Mesodermal cell (in vitro differentiated cells): ENCODE measurements at regions not wholly inside any gene's neighbourhood (a gene's known extent, or its start where the extent isn't known, plus 50 kb on each side); places are given as distances from the start of the nearest gene placed in this dataset.

Experiments
- H3K27ac ChIP-seq: 2 replicates; pipeline ENCODE4 v1.7.0; 2013; ENCODE audit warnings: mild to moderate bottlenecking, low read depth, low read length, moderate library complexity; ENCODE audit not compliant: severe bottlenecking
- H3K36me3 ChIP-seq: 2 replicates; pipeline ENCODE4 v1.7.1; 2013; ENCODE audit warnings: mild to moderate bottlenecking, low read length, moderate library complexity; ENCODE audit not compliant: control insufficient read depth, insufficient read depth
- H3K4me1 ChIP-seq: one replicate; pipeline ENCODE4 v1.7.1; 2013; ENCODE audit warnings: mild to moderate bottlenecking, low read length; ENCODE audit not compliant: insufficient read depth, control insufficient read depth, poor library complexity, severe bottlenecking
- H3K4me3 ChIP-seq: 2 replicates; pipeline ENCODE4 v1.7.0; 2013; ENCODE audit warnings: low read length, control low read depth, mild to moderate bottlenecking; ENCODE audit not compliant: insufficient read depth, poor library complexity, severe bottlenecking; ENCODE audit errors: extremely low read depth
- H3K9me3 ChIP-seq: 2 replicates; pipeline ENCODE4 v1.7.1; 2013; ENCODE audit warnings: mild to moderate bottlenecking, low read length, moderate library complexity; ENCODE audit not compliant: control insufficient read depth
- WGBS, 2 experiments: methylation state at CpG; one replicate each; pipeline ENCODE4 v1.1.5; 2013; ENCODE audit warnings: missing lambda C conversion rate in 2 of 2; ENCODE audit not compliant: insufficient coverage in 2 of 2; 5-methylcytosine and 5-hydroxymethylcytosine counted together

DNA sequence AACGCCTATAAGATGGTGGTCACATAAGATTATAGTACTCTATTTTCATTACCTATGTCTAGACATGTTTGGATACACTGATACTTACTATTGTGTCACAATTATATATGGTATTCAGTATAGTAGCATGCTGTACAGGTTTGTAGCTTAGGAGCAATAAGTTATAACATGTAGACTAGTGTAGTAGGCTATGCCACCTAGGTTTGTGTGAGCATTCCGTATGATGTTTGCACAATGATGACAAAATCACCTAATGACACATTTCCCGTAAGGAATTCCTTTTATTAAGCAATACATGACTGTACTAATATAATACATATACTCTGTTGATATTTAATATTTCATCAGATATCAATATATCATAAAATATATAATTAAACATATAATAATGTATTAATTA, 540.7 kb downstream of the BMP2 start:
- H3K27ac ChIP-seq = no peak overlapping the region
- no peaks in the 10 kb centered on the region for H3K36me3 ChIP-seq
- H3K4me3 ChIP-seq = no peak overlapping the region
- H3K9me3 ChIP-seq = no peaks in the 10 kb centered on the region
- WGBS, 2 experiments = no CpG with 5 or more reads among the region's 3 CpGs
- no peaks in the 10 kb centered on the region for H3K4me1 ChIP-seq

DNA sequence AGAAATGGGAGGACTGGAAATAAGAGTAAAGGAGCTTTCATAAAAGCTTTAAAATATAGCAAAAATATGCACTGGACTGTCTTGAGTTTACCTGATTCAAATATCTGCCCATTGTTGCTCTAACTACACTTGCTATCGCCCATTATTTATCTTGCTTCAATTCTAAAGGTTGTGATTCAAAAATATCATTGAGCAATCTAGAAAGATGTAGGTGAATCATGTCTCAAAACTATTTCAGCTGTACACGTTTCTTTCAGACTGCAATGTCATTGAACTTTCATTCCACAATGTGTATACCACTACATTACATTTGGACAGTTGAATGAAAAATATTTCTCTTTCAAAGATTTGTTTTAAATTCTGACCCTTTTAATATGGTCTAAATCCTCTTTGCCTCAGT, 545.6 kb downstream of the BMP2 start:
- no peaks in the 10 kb centered on the region for H3K9me3 ChIP-seq
- H3K27ac ChIP-seq = no peak overlapping the region
- no peaks in the 10 kb centered on the region for H3K36me3 ChIP-seq
- no CpG with 5 or more reads among the region's 2 CpGs for WGBS, 2 experiments
- no peaks in the 10 kb centered on the region for H3K4me1 ChIP-seq
- no peak overlapping the region for H3K4me3 ChIP-seq

GRCh38 chr20:7323957-7324356, 556.5 kb downstream of the BMP2 start:
- H3K27ac ChIP-seq = no peak overlapping the region
- WGBS, 2 experiments = 84 to 93% methylated on average over 4 of the region's 5 CpGs
- no peaks in the 10 kb centered on the region for H3K9me3 ChIP-seq
- no peak overlapping the region for H3K4me3 ChIP-seq
- H3K4me1 ChIP-seq = no peaks in the 10 kb centered on the region
- no peaks in the 10 kb centered on the region for H3K36me3 ChIP-seq

GRCh38 chr20:7327810-7328209, 560.3 kb downstream of the BMP2 start:
- no peaks in the 10 kb centered on the region for H3K9me3 ChIP-seq
- H3K4me3 ChIP-seq = no peak overlapping the region
- no peaks in the 10 kb centered on the region for H3K36me3 ChIP-seq
- no peak overlapping the region for H3K27ac ChIP-seq
- no peaks in the 10 kb centered on the region for H3K4me1 ChIP-seq

- Histone ChIP-seq H3K36me3 (no peaks in the 10 kb centered on the region), H3K4me3 (no peak overlapping the region), H3K4me1 (no peaks in the 10 kb centered on the region), H3K27ac (no peak overlapping the region), H3K9me3 (no peaks in the 10 kb centered on the region)
- WGBS, 2 experiments = 33 to 90% methylated on average over 2 of the region's 4 CpGs
Observed at GRCh38 chr20:7330850-7331249, 563.4 kb downstream of the BMP2 start.

- WGBS, 2 experiments = 56 to 60% methylated on average over 1 of the region's 1 CpG
- H3K4me3 ChIP-seq = no peak overlapping the region
- H3K4me1 ChIP-seq = no peaks in the 10 kb centered on the region
- no peak overlapping the region for H3K27ac ChIP-seq
- no peaks in the 10 kb centered on the region for H3K36me3 ChIP-seq
- H3K9me3 ChIP-seq = no peaks in the 10 kb centered on the region
Observed at GRCh38 chr20:7332169-7332568, 564.7 kb downstream of the BMP2 start.

DNA sequence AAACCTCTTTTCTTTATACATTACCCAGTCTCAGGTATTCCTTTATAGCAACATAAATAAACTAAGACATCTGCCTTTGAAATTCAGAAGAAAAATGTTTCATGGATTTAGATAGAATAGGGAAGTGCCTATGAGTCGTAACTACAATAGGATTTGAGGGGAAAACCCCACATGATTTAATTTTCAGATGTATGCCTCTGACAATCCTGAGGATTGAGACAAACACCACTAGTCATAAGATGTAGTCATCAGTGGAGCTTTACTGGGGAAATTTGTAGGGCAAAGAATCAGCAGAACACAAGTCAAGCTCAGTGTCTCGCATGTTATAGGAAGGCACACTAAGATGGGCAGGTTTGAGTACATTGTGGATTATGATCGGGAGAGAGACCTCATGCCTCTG, 566.4 kb downstream of the BMP2 start:
- Histone ChIP-seq H3K9me3 (no peaks in the 10 kb centered on the region), H3K4me3 (no peak overlapping the region), H3K36me3 (no peaks in the 10 kb centered on the region), H3K4me1 (no peaks in the 10 kb centered on the region), H3K27ac (no peak overlapping the region)
- WGBS, 2 experiments = 80 to 91% methylated on average over 1 to 3 of the region's 3 CpGs

DNA sequence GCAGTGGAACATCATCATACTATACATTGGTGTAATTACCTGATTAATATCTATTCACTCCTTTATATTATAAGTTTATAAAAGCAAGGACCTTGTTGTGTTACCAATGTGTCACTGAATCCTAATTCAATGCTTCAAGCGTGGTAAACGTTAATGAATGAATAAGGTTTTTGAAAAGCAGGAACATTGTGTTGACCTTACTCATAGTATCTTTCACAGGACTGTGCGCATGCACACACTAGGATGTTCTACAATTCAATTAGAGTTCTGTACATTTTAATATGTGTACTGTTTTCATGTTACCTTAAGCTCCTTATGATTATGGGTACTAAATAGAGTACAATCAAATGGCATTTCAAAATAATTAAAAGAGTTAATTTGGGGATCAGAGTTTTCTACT, 578.5 kb downstream of the BMP2 start:
- 80% methylated on average over 1 of the region's 3 CpGs; no CpG with 5 or more reads in 1 of the 2 experiments for WGBS, 2 experiments
- no peaks in the 10 kb centered on the region for H3K4me1 ChIP-seq
- no peaks in the 10 kb centered on the region for H3K9me3 ChIP-seq
- no peak overlapping the region for H3K4me3 ChIP-seq
- no peak overlapping the region for H3K27ac ChIP-seq
- no peaks in the 10 kb centered on the region for H3K36me3 ChIP-seq

DNA sequence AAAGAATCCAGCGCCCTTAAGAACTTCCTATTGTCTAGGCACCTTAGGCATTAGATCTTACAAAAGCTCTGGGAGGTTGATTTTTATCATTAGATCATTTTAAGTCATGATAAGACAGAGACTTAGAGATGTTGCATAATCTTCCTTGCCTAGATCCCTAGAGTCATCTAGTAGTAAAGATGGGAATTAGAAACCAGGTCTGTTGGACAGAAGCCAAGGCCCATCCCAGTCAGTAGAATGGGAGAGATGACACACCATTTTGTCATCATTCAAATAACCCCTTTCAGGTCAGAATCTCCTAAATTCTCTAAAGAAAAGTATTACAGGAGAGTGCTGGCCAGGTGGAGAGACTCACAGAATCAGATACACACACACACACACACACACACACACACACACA, 579.1 kb downstream of the BMP2 start:
- Histone ChIP-seq H3K36me3 (no peaks in the 10 kb centered on the region), H3K27ac (no peak overlapping the region), H3K4me1 (no peaks in the 10 kb centered on the region), H3K4me3 (no peak overlapping the region), H3K9me3 (no peaks in the 10 kb centered on the region)
- no CpG with 5 or more reads among the region's 1 CpG for WGBS, 2 experiments

DNA sequence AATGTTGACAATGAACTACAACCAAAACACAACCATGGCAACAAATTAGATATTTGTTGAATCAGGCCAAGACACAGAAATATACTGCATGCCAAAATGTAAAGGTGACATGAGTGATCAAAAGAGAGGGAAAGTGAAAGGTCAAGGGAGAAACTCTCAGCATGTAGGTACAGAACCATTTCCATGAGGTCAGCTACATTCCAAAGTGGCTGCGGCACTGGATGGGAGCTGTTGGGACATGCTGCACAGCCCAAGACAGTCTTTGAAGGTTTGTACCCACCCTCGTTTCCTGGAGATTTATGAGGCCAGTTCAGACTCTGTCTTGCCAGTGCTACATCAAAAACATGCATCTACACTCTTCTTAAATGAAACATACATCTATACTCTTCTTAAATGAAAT, 579.9 kb downstream of the BMP2 start:
- Histone ChIP-seq H3K27ac (no peak overlapping the region), H3K36me3 (no peaks in the 10 kb centered on the region), H3K4me3 (no peak overlapping the region), H3K4me1 (no peaks in the 10 kb centered on the region), H3K9me3 (no peaks in the 10 kb centered on the region)
- 86 to 100% methylated on average over 2 of the region's 2 CpGs for WGBS, 2 experiments

DNA sequence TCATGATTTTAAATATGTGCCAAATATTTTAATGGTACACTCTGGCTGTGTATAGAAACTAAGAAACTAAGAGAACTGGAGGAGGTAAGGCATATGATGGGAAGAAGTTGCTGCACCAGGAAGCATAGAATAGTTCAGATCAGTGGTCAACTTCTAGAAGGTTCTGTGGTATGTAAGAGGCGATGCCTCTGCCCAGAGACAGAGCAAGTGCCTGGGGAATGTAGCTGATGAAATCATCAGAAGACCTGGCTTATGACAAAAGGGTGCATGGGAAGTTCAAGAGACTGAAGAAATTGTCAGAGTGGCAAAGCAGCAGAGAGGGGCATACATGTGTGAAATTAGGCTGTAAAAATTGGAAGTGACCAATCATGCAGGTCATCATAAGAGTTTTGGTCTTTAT, 580.8 kb downstream of the BMP2 start:
- H3K4me3 ChIP-seq = no peak overlapping the region
- WGBS, 2 experiments = 87 to 100% methylated on average over 1 of the region's 1 CpG
- no peaks in the 10 kb centered on the region for H3K36me3 ChIP-seq
- no peak overlapping the region for H3K27ac ChIP-seq
- H3K4me1 ChIP-seq = no peaks in the 10 kb centered on the region
- H3K9me3 ChIP-seq = no peaks in the 10 kb centered on the region

DNA sequence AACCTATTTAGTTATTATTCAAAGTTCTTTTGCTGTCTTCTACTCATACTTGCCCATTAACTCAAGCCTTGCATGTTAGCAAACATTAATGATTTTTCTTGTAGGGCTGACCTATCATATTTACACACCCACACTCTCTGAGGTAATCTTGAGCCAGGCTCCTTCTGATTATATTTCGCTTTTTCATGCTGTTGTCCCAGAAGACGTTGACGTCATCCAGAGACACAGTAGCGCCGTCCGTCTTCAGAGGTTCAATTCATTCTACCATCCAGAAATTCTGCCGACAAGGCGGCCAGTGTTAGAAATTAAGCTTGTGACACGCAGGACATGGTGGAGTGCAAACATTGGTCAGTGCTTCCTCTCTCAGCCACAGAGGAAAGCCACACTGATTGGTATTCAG, 584.7 kb downstream of the BMP2 start:
- Histone ChIP-seq H3K4me1 (no peaks in the 10 kb centered on the region), H3K9me3 (no peaks in the 10 kb centered on the region), H3K4me3 (no peak overlapping the region), H3K27ac (no peak overlapping the region), H3K36me3 (no peaks in the 10 kb centered on the region)
- 88% methylated on average over 6 to 9 of the region's 9 CpGs for WGBS, 2 experiments
